NCI-H1092 (cell line): ENCODE measurements at regions not wholly inside any gene's neighbourhood (a gene's known extent, or its start where the extent isn't known, plus 50 kb on each side); places are given as distances from the start of the nearest gene placed in this dataset.
"Not testable (repeated sequence)": the region's sequence is repeated elsewhere in the genome, so short reads cannot be mapped to it uniquely, and the experiment has no call there.

Experiments used
- DNase-seq: peaks from one replicate; lab custom pipeline; 2025; lab: John Stamatoyannopoulos, UW

GRCh38 chr21:9695759-9696158 is 825.6 kb upstream of the TPTE start:
- not testable (repeated sequence) for DNase-seq

- DNase-seq, result not testable (repeated sequence)
These were observed 823.6 kb upstream of the TPTE start for GRCh38 chr21:9697751-9698150.

GRCh38 chr21:9705016-9705415 is 816.4 kb upstream of the TPTE start:
- DNase-seq, result not testable (repeated sequence)

GRCh38 chr21:9705455-9705854 is 815.9 kb upstream of the TPTE start:
- DNase-seq, result not testable (repeated sequence)

- not testable (repeated sequence) for DNase-seq
These were observed 796.8 kb upstream of the TPTE start for GRCh38 chr21:9724542-9724941.

- DNase-seq, result not testable (repeated sequence)
These were observed 794.2 kb upstream of the TPTE start for GRCh38 chr21:9727187-9727586.

- not testable (repeated sequence) for DNase-seq
These were observed 793.0 kb upstream of the TPTE start for GRCh38 chr21:9728219-9728992.

- DNase-seq, result no peak
These were observed 790.5 kb upstream of the TPTE start for GRCh38 chr21:9730866-9731265.

- not testable (repeated sequence) for DNase-seq
These were observed 790.1 kb upstream of the TPTE start for GRCh38 chr21:9731317-9731716.

- not testable (repeated sequence) for DNase-seq
These were observed 788.8 kb upstream of the TPTE start for GRCh38 chr21:9732605-9733004.

GRCh38 chr21:9733761-9734558 is 787.4 kb upstream of the TPTE start:
- DNase-seq, result not testable (repeated sequence)

- DNase-seq, result no peak
These were observed 785.9 kb upstream of the TPTE start for GRCh38 chr21:9735421-9735961.

GRCh38 chr21:9737301-9737700 is 784.1 kb upstream of the TPTE start:
- not testable (repeated sequence) for DNase-seq

- not testable (repeated sequence) for DNase-seq
These were observed 783.4 kb upstream of the TPTE start for GRCh38 chr21:9737871-9738515.

GRCh38 chr21:9738527-9738926 is 782.9 kb upstream of the TPTE start:
- DNase-seq, result no peak

- DNase-seq, result no peak
These were observed 782.1 kb upstream of the TPTE start for GRCh38 chr21:9739240-9739639.

GRCh38 chr21:9740177-9740941 is 781.0 kb upstream of the TPTE start:
- not testable (repeated sequence) for DNase-seq

- not testable (repeated sequence) for DNase-seq
These were observed 780.2 kb upstream of the TPTE start for GRCh38 chr21:9740991-9741742.

- not testable (repeated sequence) for DNase-seq
These were observed 777.8 kb upstream of the TPTE start for GRCh38 chr21:9743566-9743965.

GRCh38 chr21:9744166-9744565 is 777.2 kb upstream of the TPTE start:
- not testable (repeated sequence) for DNase-seq

GRCh38 chr21:9744593-9744992 is 776.8 kb upstream of the TPTE start:
- DNase-seq, result not testable (repeated sequence)
